SU-DHL-6 (cell line): ENCODE measurements at regions not wholly inside any gene's neighbourhood (a gene's known extent, or its start where the extent isn't known, plus 50 kb on each side); places are given as distances from the start of the nearest gene placed in this dataset.

Experiments used
- H2AFZ ChIP-seq: fragments of 200-600 bp; sonication (generic); 2 replicates; pipeline ENCODE4 v1.6.1; 2014; ENCODE audit warnings: low read depth, mild to moderate bottlenecking, moderate library complexity, mixed read lengths, antibody characterized with exemption, low read length; ENCODE audit not compliant: severe bottlenecking
- H3F3A ChIP-seq: fragments of 200-600 bp; shearing (Covaris generic); 2 replicates; pipeline ENCODE4 v1.6.0; 2016; ENCODE audit warnings: antibody characterized with exemption, mild to moderate bottlenecking; ENCODE audit not compliant: insufficient read depth
- H3K27ac ChIP-seq: fragments of 200-600 bp; sonication (generic); 2 replicates; pipeline ENCODE4 v1.5.1; 2016; ENCODE audit warnings: low read depth, mild to moderate bottlenecking, low read length, moderate library complexity, mixed read lengths
- H3K27me3 ChIP-seq: fragments of 200-600 bp; sonication (generic), shearing (Covaris generic); 2 replicates; pipeline ENCODE4 v1.6.0; 2014; ENCODE audit warnings: mild to moderate bottlenecking, low read length
- H3K36me3 ChIP-seq: fragments of 200-600 bp; sonication (generic); 2 replicates; pipeline ENCODE4 v1.6.1; 2014; ENCODE audit warnings: mild to moderate bottlenecking, low read length, mixed read lengths
- H3K4me2 ChIP-seq: fragments of 300-600, 200-600 bp; shearing (Covaris generic), sonication (generic); 2 replicates; pipeline ENCODE4 v1.6.0; 2014; ENCODE audit warnings: low read length, low read depth, mild to moderate bottlenecking; ENCODE audit not compliant: poor library complexity, severe bottlenecking
- H3K4me3 ChIP-seq: fragments of 200-600 bp; sonication (generic); 2 replicates; pipeline ENCODE4 v1.5.1; 2014; ENCODE audit warnings: antibody characterized with exemption, low read length, mild to moderate bottlenecking, mixed read lengths; ENCODE audit not compliant: insufficient read depth, poor library complexity, severe bottlenecking
- H3K79me2 ChIP-seq: fragments of 200-600 bp; sonication (generic); 2 replicates; pipeline ENCODE4 v1.6.1; 2014; ENCODE audit warnings: mild to moderate bottlenecking, low read length, moderate library complexity; ENCODE audit not compliant: insufficient read depth
- H3K9ac ChIP-seq: fragments of 200-600 bp; sonication (generic); 2 replicates; pipeline ENCODE4 v1.7.0; 2014; ENCODE audit warnings: mild to moderate bottlenecking, low read length
- H3K9me2 ChIP-seq: fragments of 200-600 bp; sonication (generic); replicated peaks from 2 replicates; pipeline ENCODE4 v1.6.1; 2014; ENCODE audit warnings: low read length; ENCODE audit not compliant: insufficient read depth
- H3K9me3 ChIP-seq: fragments of 200-600 bp; sonication (generic); 2 replicates; pipeline ENCODE4 v1.6.1; 2014; ENCODE audit warnings: low read length, mixed read lengths; ENCODE audit not compliant: insufficient read depth
- H4K20me1 ChIP-seq: fragments of 200-600 bp; sonication (generic); 2 replicates; pipeline ENCODE4 v1.6.1; 2014; ENCODE audit warnings: low read depth, mild to moderate bottlenecking, antibody characterized with exemption, low read length, moderate library complexity, mixed read lengths
- CTCF ChIP-seq: fragments of 200-600 bp; sonication (generic); IDR thresholded peaks from one replicate; pipeline ENCODE4 v1.5.1; 2017; ENCODE audit warnings: antibody characterized with exemption, mild to moderate bottlenecking, low read length, moderate library complexity; ENCODE audit not compliant: insufficient read depth, poor library complexity, severe bottlenecking
- EZH2phosphoT487 ChIP-seq: fragments of 200-600 bp; sonication (generic), shearing (Covaris generic); conservative IDR thresholded peaks from 2 replicates; pipeline ENCODE4 v1.6.1; 2018; ENCODE audit warnings: mild to moderate bottlenecking, antibody characterized with exemption, low read length, moderate library complexity, mixed read lengths

- Histone ChIP-seq H3K36me3 (no peaks in the 10 kb centered on the region), H3K4me3 (no peak overlapping the region), H3F3A (no peaks in the 10 kb centered on the region), H3K9ac (no peak overlapping the region), H2AFZ (no peak overlapping the region), H3K9me3 (peaks cover 9% of the 10 kb centered on the region; the same call in 1 of the 2 replicates), H3K4me2 (no peak overlapping the region), H3K9me2 (no peaks in the 10 kb centered on the region), H3K79me2 (no peaks in the 10 kb centered on the region), H4K20me1 (no peaks in the 10 kb centered on the region), H3K27ac (no peak overlapping the region), H3K27me3 (no peaks in the 10 kb centered on the region)
- TF ChIP-seq CTCF (no peak), EZH2phosphoT487 (no peak)
These were observed 163.9 kb downstream of the SUCNR1 start for GRCh38 chr3:152037297-152037696.

DNA sequence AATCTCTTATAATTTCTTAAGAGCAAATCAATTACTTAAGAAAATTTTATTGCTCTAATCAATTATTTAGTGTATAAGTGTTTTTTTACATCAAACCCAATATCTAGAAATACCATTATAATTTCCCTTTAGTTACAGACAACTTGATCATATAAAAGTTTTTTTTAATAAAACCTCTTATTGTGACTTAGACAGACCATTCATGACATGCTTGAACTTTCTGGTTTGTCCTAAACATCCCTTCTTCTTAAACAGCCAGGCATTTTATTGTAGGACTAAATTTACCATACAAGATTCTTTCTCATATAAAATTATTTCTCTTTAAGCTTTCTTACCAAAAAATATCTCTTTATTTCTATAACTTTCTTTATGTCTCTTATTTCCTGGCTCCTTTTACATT lies 164.5 kb downstream of the SUCNR1 start:
- H3K9me2 ChIP-seq: no peaks in the 10 kb centered on the region
- TF ChIP-seq EZH2phosphoT487 (no peak), CTCF (no peak)
- no peaks in the 10 kb centered on the region for H3K36me3 ChIP-seq
- H3K4me2 ChIP-seq: no peak overlapping the region
- no peaks in the 10 kb centered on the region for H3K27me3 ChIP-seq
- no peak overlapping the region for H3K4me3 ChIP-seq
- H3K9ac ChIP-seq: no peak overlapping the region
- H3K9me3 ChIP-seq: peaks cover 9% of the 10 kb centered on the region; the same call in 1 of the 2 replicates
- H3F3A ChIP-seq: no peaks in the 10 kb centered on the region
- no peaks in the 10 kb centered on the region for H4K20me1 ChIP-seq
- H2AFZ ChIP-seq: no peak overlapping the region
- H3K79me2 ChIP-seq: no peaks in the 10 kb centered on the region
- no peak overlapping the region for H3K27ac ChIP-seq

DNA sequence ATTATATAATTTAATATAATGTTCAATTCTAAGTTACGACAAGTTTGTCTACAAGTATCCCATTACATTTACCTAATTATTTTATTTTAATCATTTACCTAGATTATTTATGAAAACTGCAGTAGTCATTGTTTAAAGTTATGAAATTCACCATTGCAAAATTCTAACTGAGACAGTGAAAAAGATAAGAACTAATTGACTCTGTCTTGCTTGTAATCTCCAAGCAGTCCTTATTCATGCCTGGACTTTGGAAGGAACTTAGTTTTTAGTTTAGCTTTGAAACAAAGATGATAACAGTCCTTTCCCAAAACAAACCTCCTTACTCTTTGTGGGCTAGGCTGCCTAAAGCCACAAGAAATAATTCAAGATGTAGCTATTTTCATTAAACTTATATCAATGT lies 165.0 kb downstream of the SUCNR1 start:
- Histone ChIP-seq H3K4me3 (no peak overlapping the region), H3K27ac (no peak overlapping the region), H3K79me2 (no peaks in the 10 kb centered on the region), H3K27me3 (no peaks in the 10 kb centered on the region), H3F3A (no peaks in the 10 kb centered on the region), H3K4me2 (no peak overlapping the region), H3K9ac (no peak overlapping the region), H3K36me3 (no peaks in the 10 kb centered on the region), H4K20me1 (no peaks in the 10 kb centered on the region), H3K9me3 (peaks cover 9% of the 10 kb centered on the region; the same call in 1 of the 2 replicates), H2AFZ (no peak overlapping the region), H3K9me2 (no peaks in the 10 kb centered on the region)
- no peak for TF ChIP-seq EZH2phosphoT487
- no peak for TF ChIP-seq CTCF
